Fibroblast of pulmonary artery (primary cell): ENCODE measurements at regions not wholly inside any gene's neighbourhood (a gene's known extent, or its start where the extent isn't known, plus 50 kb on each side); places are given as distances from the start of the nearest gene placed in this dataset.

ENCODE experiments used
- DNase-seq: peaks from one replicate; pipeline ENCODE4 v3.0.0-alpha.2; 2010; ENCODE audit warnings: low read depth
- H3K4me3 ChIP-seq: replicated peaks from 2 replicates; pipeline ENCODE4 v1.5.1; 2011; ENCODE audit warnings: low read depth, mild to moderate bottlenecking, control low read depth, low read length, moderate library complexity
- CTCF ChIP-seq: IDR thresholded peaks from 2 replicates; pipeline ENCODE4 v1.5.1; 2011; ENCODE audit warnings: mild to moderate bottlenecking, control low read depth, low read length, inconsistent platforms; ENCODE audit errors: missing control alignments

- no peak for DNase-seq
- TF ChIP-seq CTCF = no peak
- H3K4me3 ChIP-seq = no peak overlapping the region
These were observed 87.9 kb downstream of the ATPSCKMT start for GRCh38 chr5:10161778-10162177.

- no peak for DNase-seq
- no peak overlapping the region for H3K4me3 ChIP-seq
- no peak for TF ChIP-seq CTCF
These were observed 89.4 kb downstream of the ATPSCKMT start for GRCh38 chr5:10160241-10160640.

- no peak for TF ChIP-seq CTCF
- DNase-seq = no peak
- H3K4me3 ChIP-seq = no peak overlapping the region
These were observed 90.8 kb downstream of the ATPSCKMT start for GRCh38 chr5:10158886-10159285.

GRCh38 chr5:10157085-10157669, 92.5 kb downstream of the ATPSCKMT start:
- TF ChIP-seq CTCF = no peak
- no peak overlapping the region for H3K4me3 ChIP-seq

GRCh38 chr5:10155897-10156667, 93.6 kb downstream of the ATPSCKMT start:
- TF ChIP-seq CTCF = no peak
- H3K4me3 ChIP-seq = no peak overlapping the region
- DNase-seq = no peak

More at GRCh38 chr5:10157085-10157669, 92.5 kb downstream of the ATPSCKMT start:
- DNase-seq = no peak

GRCh38 chr5:10153808-10154537, 95.7 kb downstream of the ATPSCKMT start:
- H3K4me3 ChIP-seq = no peak overlapping the region
- TF ChIP-seq CTCF = no peak
- DNase-seq = no peak
